IMR-90 (cell line): ENCODE measurements at regions not wholly inside any gene's neighbourhood (a gene's known extent, or its start where the extent isn't known, plus 50 kb on each side); places are given as distances from the start of the nearest gene placed in this dataset.

Experiments
- CEBPB ChIP-seq: IDR thresholded peaks from 2 replicates; pipeline ENCODE4 v1.6.1; 2012; ENCODE audit warnings: low read depth, low read length, improper control_type of control experiment
- CTCF ChIP-seq: conservative IDR thresholded peaks from 2 replicates; pipeline ENCODE4 v1.5.1; 2012; ENCODE audit warnings: mild to moderate bottlenecking, low read depth, low read length, improper control_type of control experiment
- FOS ChIP-seq: fragments of 150-350 bp; IDR thresholded peaks from 2 replicates; pipeline ENCODE4 v1.6.1; 2016; ENCODE audit warnings: low read depth, low read length
- MXI1 ChIP-seq: IDR thresholded peaks from 2 replicates; pipeline ENCODE4 v1.6.1; 2012; ENCODE audit warnings: low read depth, mild to moderate bottlenecking, low read length, moderate library complexity, borderline replicate concordance
- POLR2A ChIP-seq: IDR thresholded peaks from 2 replicates; pipeline ENCODE4 v1.6.1; 2012; ENCODE audit warnings: mild to moderate bottlenecking, low read depth, low read length
- RAD21 ChIP-seq: IDR thresholded peaks from 2 replicates; pipeline ENCODE4 v1.6.1; 2012; ENCODE audit warnings: low read length, improper control_type of control experiment
- SMC3 ChIP-seq: fragments of 150-350 bp; IDR thresholded peaks from 2 replicates; pipeline ENCODE4 v1.6.1; 2016; ENCODE audit warnings: low read depth, mild to moderate bottlenecking, antibody characterized with exemption, low read length, moderate library complexity

- TF ChIP-seq POLR2A: no peak
- TF ChIP-seq CTCF: no peak
- TF ChIP-seq CEBPB: no peak
- TF ChIP-seq FOS: no peak
- no peak for TF ChIP-seq SMC3
- no peak for TF ChIP-seq RAD21
- no peak for TF ChIP-seq MXI1
These were observed 318.6 kb upstream of the B3GAT1 start for GRCh38 chr11:134730561-134731212.
